Activated CD8-positive, alpha-beta T cell treated with anti-CD3 and anti-CD28 coated beads, Interleukin-2, amount 10 ng/mL, durations not matched to agents 7 days and 5 days (primary cell): ENCODE measurements at regions not wholly inside any gene's neighbourhood (a gene's known extent, or its start where the extent isn't known, plus 50 kb on each side); places are given as distances from the start of the nearest gene placed in this dataset.

ENCODE experiments used
- ATAC-seq: fragments of 150-1000 bp; cut with Tn5 transposase; one replicate; pipeline ENCODE4 v1.10.0; 2021; ENCODE audit warnings: moderate library complexity
- CTCF ChIA-PET: fragments of 350-600 bp; sonication (Branson Sonifier 250); formaldehyde crosslinking; loops from one replicate; lab custom pipeline; 2021; ENCODE audit warnings: antibody characterized with exemption; lab: Charles Lee
- POLR2A ChIA-PET: fragments of 350-600 bp; sonication (Branson Sonifier 250); formaldehyde crosslinking; loops from one replicate; lab custom pipeline; 2021; ENCODE audit warnings: antibody characterized with exemption; lab: Charles Lee
- DNase-seq: peaks from one replicate; pipeline ENCODE4 v3.0.0-alpha.2; 2020
- H3K27ac Mint-ChIP-seq: one replicate; pipeline ENCODE4 v1.8.0; 2021; ENCODE audit warnings: mild to moderate bottlenecking, mixed read lengths
- H3K27me3 Mint-ChIP-seq: one replicate; pipeline ENCODE4 v1.8.0; 2021; ENCODE audit warnings: low read depth, mixed read lengths
- H3K36me3 Mint-ChIP-seq: one replicate; pipeline ENCODE4 v1.8.0; 2021; ENCODE audit warnings: low read depth, mixed read lengths
- H3K4me1 Mint-ChIP-seq: one replicate; pipeline ENCODE4 v1.8.0; 2021; ENCODE audit warnings: low read depth, mixed read lengths
- H3K4me3 Mint-ChIP-seq: one replicate; pipeline ENCODE4 v1.8.0; 2021; ENCODE audit warnings: mild to moderate bottlenecking, mixed read lengths
- H3K9me3 Mint-ChIP-seq: one replicate; pipeline ENCODE4 v1.8.0; 2022; ENCODE audit warnings: mixed read lengths; ENCODE audit not compliant: insufficient read depth

DNA sequence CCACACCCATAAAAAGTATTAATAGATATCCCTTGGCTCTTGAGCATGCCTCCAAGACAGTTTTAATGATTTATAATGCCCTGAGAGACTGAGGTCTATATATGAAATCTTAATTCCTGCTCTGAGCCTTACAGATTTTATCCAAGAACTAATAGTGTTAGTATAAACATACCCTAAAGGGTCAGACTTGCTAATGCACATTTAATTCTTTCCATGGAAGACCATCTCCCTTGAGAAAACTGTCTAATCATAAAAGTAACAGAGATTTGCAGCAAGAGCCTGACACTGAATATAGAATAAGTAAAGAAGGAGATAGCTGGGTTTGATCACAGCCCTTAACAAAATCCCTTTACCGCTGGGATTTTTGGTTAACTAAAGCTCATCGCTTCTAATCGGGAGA lies 650.8 kb upstream of the KLF12 start:
- no peak for ATAC-seq
- H3K9me3 Mint-ChIP-seq: no peaks in the 10 kb centered on the region
- CTCF ChIA-PET: no interaction called here
- H3K4me3 Mint-ChIP-seq: no peak overlapping the region
- H3K4me1 Mint-ChIP-seq: no peaks in the 10 kb centered on the region
- H3K36me3 Mint-ChIP-seq: no peaks in the 10 kb centered on the region
- POLR2A ChIA-PET: no interaction called here
- peaks cover 2% of the 10 kb centered on the region for H3K27me3 Mint-ChIP-seq
- H3K27ac Mint-ChIP-seq: no peak overlapping the region
- no peak for DNase-seq

DNA sequence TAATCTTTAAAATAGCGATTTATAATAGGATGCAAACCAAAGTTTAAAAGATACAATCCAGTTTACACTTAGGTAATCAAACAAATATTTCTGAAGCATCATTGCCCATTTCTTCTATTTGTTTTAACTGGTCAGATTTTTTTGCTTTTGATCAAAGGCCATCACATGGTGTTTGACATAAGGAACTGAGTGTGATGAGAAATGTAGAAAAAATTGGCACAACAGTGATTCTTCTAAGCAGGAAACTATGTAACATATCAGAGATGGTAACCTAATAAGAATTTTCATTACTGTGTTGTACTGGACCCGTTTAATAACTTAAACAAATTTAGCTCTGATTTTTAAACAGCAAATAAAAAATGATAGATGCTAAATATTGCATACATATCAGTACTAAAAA lies 644.7 kb upstream of the KLF12 start:
- H3K27me3 Mint-ChIP-seq: peaks cover 2% of the 10 kb centered on the region
- no peaks in the 10 kb centered on the region for H3K4me1 Mint-ChIP-seq
- no peak overlapping the region for H3K4me3 Mint-ChIP-seq
- CTCF ChIA-PET: interaction anchor here (0.7 kb wide), 1 partner anchor 17 kb away, joined by 3 read pairs; no protein-coding TSS in a partner anchor
- ATAC-seq: no peak
- no peak overlapping the region for H3K27ac Mint-ChIP-seq
- no peak for DNase-seq
- no peaks in the 10 kb centered on the region for H3K9me3 Mint-ChIP-seq
- POLR2A ChIA-PET: no interaction called here
- H3K36me3 Mint-ChIP-seq: no peaks in the 10 kb centered on the region

DNA sequence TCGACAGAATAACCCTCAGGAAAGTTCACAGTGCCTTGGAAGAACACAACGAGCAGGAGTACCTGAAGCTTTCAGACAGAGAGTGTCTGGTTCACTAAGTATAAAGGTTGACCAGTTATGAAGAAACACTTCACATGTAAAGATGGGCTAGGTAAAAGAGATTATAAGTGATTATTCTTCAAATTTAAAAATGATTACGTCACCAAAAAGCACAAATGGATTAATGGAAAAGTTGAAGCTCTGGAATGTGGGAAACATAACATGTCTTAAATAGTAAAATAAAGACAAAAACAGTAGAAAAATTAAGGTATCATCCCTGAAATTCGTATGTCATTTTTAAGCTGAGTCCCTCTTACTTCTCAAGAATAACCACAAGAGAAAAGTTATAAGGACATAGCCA lies 643.9 kb upstream of the KLF12 start:
- H3K4me3 Mint-ChIP-seq: no peak overlapping the region
- DNase-seq: no peak
- peaks cover 2% of the 10 kb centered on the region for H3K27me3 Mint-ChIP-seq
- no peaks in the 10 kb centered on the region for H3K36me3 Mint-ChIP-seq
- POLR2A ChIA-PET: no interaction called here
- no peaks in the 10 kb centered on the region for H3K4me1 Mint-ChIP-seq
- H3K27ac Mint-ChIP-seq: no peak overlapping the region
- ATAC-seq: no peak
- CTCF ChIA-PET: no interaction called here
- no peaks in the 10 kb centered on the region for H3K9me3 Mint-ChIP-seq

DNA sequence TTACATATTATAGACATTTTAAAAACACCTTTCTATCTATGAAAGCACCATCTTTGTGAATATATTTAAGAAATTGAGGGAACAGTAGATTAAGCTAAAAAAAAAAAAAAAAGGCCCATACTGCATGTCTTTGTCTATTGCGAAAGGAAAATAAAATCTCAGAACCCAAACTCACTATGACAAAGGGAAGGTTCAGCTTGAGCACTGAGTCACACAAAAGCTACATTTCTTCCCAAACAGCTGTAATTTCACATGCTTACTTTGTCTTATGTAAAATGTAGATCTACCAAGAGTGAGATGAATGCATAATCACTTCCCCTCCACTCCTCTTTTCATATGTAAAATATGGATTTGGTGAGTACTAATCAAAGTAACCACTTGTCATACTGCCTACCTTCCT lies 640.1 kb upstream of the KLF12 start:
- ChIA-PET POLR2A (no interaction called here), CTCF (no interaction called here)
- Mint-ChIP-seq H3K27me3 (no peaks in the 10 kb centered on the region), H3K9me3 (no peaks in the 10 kb centered on the region), H3K4me3 (no peak overlapping the region), H3K27ac (no peak overlapping the region), H3K36me3 (no peaks in the 10 kb centered on the region), H3K4me1 (no peaks in the 10 kb centered on the region)
- ATAC-seq (no peak), DNase-seq (no peak)

DNA sequence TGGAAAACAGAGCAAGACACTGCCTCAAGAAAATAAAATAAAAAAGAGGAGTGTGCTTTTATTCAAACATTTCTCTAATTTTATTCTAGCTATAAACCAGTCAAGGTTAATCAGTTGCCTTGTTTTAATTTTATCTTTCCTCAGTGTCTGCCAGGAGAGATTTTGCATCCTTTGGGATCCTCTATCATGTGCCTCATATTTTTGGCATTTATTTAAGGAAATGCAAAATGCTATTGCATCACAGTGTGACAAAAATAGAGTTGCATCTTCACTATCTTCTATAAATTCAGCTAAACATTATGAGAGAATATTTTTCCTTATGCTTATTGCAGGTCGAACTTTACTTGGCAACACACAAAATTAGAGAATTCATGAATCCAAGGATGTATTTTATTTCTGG lies 639.0 kb upstream of the KLF12 start:
- no peaks in the 10 kb centered on the region for H3K27me3 Mint-ChIP-seq

DNA sequence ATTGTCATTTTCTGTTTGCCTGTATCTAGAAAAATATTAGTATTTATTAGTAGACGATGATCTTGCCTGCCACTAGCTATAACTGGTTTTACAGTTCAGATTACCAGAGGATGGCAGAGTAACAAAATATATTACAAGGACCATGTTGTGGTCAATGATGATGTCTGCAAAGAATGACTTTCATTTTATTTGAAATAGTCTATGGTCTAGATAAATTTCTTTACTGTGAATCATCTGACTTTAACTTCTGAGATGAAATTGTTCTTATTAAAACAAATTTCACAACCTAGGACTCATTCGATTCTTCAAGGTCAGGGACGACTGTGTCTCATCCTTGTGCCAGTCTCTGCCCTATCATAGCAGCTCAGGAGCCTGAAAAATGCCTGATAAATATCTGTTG lies 637.8 kb upstream of the KLF12 start:
- DNase-seq (no peak), ATAC-seq (no peak)
- H3K27me3 Mint-ChIP-seq: no peaks in the 10 kb centered on the region
- ChIA-PET POLR2A (no interaction called here), CTCF (no interaction called here)
- H3K4me1 Mint-ChIP-seq: no peaks in the 10 kb centered on the region
- H3K27ac Mint-ChIP-seq: no peak overlapping the region
- no peak overlapping the region for H3K4me3 Mint-ChIP-seq
- H3K36me3 Mint-ChIP-seq: no peaks in the 10 kb centered on the region
- H3K9me3 Mint-ChIP-seq: no peaks in the 10 kb centered on the region

More for the DNA sequence above, 639.0 kb upstream of the KLF12 start:
- ChIA-PET POLR2A (no interaction called here), CTCF (no interaction called here)
- H3K36me3 Mint-ChIP-seq: no peaks in the 10 kb centered on the region
- no peaks in the 10 kb centered on the region for H3K9me3 Mint-ChIP-seq
- H3K27ac Mint-ChIP-seq: no peak overlapping the region
- no peak for DNase-seq
- H3K4me3 Mint-ChIP-seq: no peak overlapping the region
- ATAC-seq: no peak
- H3K4me1 Mint-ChIP-seq: no peaks in the 10 kb centered on the region

DNA sequence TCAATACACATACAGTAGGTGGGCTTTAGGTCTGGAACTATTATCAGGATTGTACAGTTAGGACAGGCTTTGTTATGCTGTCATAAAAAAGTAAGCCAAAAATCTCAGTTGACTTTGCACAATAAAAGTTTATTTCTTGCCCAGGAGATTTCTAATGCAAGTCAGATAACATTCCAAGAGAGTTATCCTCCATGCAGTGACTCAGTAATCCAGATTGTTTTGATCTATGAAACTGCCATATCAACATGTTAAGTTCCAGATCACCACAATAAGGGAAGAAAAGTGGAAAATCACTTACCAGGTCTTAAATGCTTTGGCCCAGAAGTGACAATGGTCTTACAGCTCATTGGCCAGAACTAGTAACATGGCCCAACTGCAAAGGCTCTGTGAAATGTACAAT lies 636.2 kb upstream of the KLF12 start:
- ChIA-PET POLR2A (no interaction called here), CTCF (no interaction called here)
- ATAC-seq (no peak), DNase-seq (no peak)
- Mint-ChIP-seq H3K36me3 (no peaks in the 10 kb centered on the region), H3K27ac (no peak overlapping the region), H3K4me1 (no peaks in the 10 kb centered on the region), H3K9me3 (no peaks in the 10 kb centered on the region), H3K4me3 (no peak overlapping the region), H3K27me3 (no peaks in the 10 kb centered on the region)

DNA sequence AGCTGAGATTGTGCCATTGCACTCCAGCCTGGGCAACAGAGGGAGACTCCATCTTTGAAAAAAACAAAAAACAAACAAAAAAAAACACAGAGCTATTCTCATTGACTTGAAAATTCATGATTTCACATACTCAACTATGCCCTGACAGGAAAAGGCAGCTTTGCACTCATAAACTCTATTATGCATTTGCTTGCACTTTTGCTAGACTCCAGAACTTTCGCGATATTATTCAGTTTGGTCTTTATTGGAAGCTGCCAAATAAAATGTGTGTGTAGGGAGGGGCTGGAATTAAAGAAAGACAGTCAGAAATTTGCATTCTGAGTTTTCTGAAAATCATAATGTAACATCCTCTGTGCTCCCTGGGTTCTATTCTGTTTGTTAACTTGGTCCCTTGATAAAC lies 635.1 kb upstream of the KLF12 start:
- ATAC-seq: no peak
- ChIA-PET CTCF (no interaction called here), POLR2A (no interaction called here)
- Mint-ChIP-seq H3K9me3 (no peaks in the 10 kb centered on the region), H3K4me1 (no peaks in the 10 kb centered on the region), H3K27ac (no peak overlapping the region), H3K36me3 (no peaks in the 10 kb centered on the region), H3K27me3 (no peaks in the 10 kb centered on the region), H3K4me3 (no peak overlapping the region)
- no peak for DNase-seq

DNA sequence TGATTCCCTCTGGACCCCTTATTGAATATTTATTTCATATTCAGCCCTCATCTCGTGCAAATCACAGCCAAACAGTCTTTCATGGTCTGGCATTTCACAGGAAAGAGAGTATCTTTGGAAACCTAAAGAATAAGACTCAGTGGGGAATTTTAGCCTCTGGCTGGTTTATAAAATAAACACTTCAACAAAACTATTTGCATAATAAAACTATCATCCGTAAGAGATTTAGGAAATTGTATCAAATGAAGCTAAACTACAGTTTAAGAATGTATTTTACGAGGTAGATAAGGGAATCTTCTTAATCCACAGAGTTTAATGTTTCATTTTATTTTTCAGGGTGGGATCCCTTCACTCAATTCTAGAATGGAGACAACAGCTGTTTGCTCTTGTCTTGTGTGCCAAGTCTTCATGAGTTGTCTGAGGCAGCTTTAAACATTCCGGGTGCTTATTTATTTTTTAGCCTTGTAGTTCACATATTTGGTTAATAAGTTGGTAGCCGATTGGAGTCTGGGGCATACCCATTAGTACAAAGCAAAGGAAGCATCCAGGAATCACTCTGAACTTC lies 634.4 kb upstream of the KLF12 start:
- CTCF ChIA-PET: no interaction called here
- Mint-ChIP-seq H3K36me3 (no peaks in the 10 kb centered on the region), H3K9me3 (no peaks in the 10 kb centered on the region), H3K4me1 (no peaks in the 10 kb centered on the region), H3K4me3 (no peak overlapping the region), H3K27me3 (no peaks in the 10 kb centered on the region), H3K27ac (no peak overlapping the region)
- POLR2A ChIA-PET: no interaction called here
- DNase-seq: no peak
- no peak for ATAC-seq

DNA sequence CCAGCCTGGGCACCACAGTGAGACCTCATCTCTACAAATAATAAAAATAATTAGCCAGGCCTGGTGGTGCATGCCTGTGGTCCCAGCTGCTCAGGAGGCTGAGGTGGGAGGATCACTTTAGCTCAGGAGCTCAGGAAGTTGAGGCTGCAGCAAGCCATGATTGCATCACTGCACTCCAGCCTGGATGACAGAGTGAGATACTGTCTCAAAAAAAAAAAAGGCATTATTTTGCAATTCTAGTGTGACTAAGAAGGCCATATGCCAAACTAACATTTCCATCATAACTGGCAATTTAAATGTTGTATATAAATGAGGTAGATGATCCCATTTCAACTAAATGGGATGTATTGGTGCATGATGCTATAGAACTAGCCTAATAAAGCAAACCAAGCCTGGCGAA lies 632.8 kb upstream of the KLF12 start:
- no peak overlapping the region for H3K4me3 Mint-ChIP-seq
- no peaks in the 10 kb centered on the region for H3K9me3 Mint-ChIP-seq
- CTCF ChIA-PET: no interaction called here
- DNase-seq (no peak), ATAC-seq (no peak)
- POLR2A ChIA-PET: no interaction called here
- no peaks in the 10 kb centered on the region for H3K36me3 Mint-ChIP-seq
- H3K4me1 Mint-ChIP-seq: no peaks in the 10 kb centered on the region
- no peaks in the 10 kb centered on the region for H3K27me3 Mint-ChIP-seq
- H3K27ac Mint-ChIP-seq: no peak overlapping the region

DNA sequence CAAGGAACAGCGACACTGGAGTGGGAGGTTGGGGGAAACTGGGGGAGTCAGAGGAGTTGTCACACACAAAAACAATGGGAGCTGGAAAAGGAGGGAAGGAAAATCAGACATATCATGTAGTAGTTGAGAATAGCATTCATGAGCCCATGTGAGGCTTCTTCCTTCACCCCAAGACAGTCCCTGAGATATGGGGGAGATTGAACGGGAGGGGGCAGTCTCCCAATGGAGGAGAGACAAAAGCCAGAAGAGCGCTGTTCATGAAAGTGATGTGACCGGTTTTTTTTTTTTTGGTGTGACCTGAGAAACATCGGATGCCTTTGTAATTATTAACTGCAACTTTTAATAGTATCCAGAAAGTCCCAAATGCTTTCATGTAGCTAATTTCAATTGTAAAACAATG lies 631.8 kb upstream of the KLF12 start:
- DNase-seq (no peak), ATAC-seq (no peak)
- Mint-ChIP-seq H3K4me3 (no peak overlapping the region), H3K27ac (no peak overlapping the region), H3K9me3 (no peaks in the 10 kb centered on the region), H3K4me1 (no peaks in the 10 kb centered on the region), H3K36me3 (no peaks in the 10 kb centered on the region), H3K27me3 (peaks cover 2% of the 10 kb centered on the region)
- CTCF ChIA-PET: no interaction called here
- POLR2A ChIA-PET: no interaction called here

DNA sequence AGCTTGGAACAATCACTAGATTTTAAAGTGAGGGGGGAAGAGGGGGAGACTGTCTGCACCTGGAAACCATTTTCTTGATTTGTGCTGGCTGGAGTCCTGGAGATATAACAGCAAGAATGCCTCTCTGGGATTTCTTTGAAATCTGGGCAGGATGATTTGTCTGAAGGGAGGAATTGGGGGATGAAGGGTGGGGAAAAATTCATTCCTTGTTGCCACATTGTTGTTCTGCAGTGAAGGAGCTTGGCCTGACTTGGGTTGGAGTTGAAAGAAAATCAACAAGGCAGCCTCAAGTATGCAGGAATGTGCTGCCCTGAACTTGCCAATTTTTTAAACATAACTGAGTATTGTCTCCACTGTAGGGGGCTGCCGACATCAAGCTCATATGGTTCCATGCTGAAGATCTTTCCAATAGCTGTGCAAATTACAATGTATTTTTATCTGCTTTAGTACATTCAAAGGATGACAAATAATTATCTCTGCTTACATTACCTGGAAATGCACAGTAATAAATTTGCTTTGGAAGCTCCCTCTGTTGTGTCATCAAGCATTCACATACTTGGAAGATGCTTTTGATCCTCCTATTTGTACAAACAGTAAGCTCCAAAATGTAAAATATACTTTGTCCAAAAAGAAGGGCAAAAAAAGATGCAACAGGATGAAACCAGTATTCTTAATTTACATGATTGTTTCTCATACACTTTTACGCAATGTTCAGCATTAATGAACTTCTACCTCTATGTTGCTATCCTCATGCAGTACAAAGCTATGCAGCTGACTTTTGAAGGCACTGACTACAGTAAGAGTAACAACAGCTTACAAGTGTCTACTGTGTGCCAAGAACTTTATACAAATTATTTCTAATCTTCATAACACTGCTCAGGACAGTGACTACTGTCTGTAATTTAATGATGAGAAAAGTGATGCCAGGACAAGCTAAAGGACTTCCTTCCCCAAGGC lies 627.9 kb upstream of the KLF12 start:
- no peaks in the 10 kb centered on the region for H3K36me3 Mint-ChIP-seq
- H3K27ac Mint-ChIP-seq: no peak overlapping the region
- no peak for DNase-seq
- H3K9me3 Mint-ChIP-seq: no peaks in the 10 kb centered on the region
- no peaks in the 10 kb centered on the region for H3K4me1 Mint-ChIP-seq
- ATAC-seq: no peak
- CTCF ChIA-PET: interaction anchor here (1.0 kb wide), 1 partner anchor 17 kb away, joined by 3 read pairs; no protein-coding TSS in a partner anchor
- no peak overlapping the region for H3K4me3 Mint-ChIP-seq
- peaks cover 2% of the 10 kb centered on the region for H3K27me3 Mint-ChIP-seq
- POLR2A ChIA-PET: interaction anchor here (0.7 kb wide), 1 partner anchor 121 kb away, joined by 3 read pairs; no protein-coding TSS in a partner anchor
